ENCODE measurements at regions not wholly inside any gene's neighbourhood (a gene's known extent, or its start where the extent isn't known, plus 50 kb on each side); places are given as distances from the start of the nearest gene placed in this dataset.

DNA sequence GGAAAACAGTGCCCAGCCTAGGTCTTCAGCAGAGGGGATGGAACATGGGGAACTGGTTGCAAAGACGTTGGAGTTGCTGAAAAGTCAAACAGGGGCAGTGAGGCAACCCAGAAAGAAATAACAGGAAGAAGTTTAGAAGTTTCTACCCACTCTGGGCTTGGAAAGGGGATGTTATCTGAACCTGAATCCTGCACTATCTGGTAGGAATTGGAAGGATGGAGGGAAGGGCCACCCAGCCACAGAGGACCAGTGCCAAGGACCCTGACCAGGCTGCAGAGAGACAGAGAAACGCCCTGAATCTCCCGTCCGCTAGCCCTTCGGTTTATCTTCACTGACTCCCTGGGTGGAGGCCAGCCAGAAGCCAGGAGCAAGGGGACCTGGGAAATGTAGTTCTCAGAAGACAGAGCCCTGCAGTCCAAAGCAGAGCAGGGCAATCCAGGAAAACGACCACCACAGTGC is 217.3 kb upstream of the RREB1 start:
- Histone ChIP-seq H3K9ac (ENCODE audit: insufficient read depth, low read length, poor library complexity, severe bottlenecking) (peak overlapping the region; percentile 30), H4K20me1 (ENCODE audit: insufficient read depth, low read length) (no peaks in the 10 kb centered on the region), H3K27ac (ENCODE audit: low read depth in 1 of 2, low read length in 2 of 2) (peak overlapping the region; percentile 65 to 81), H3K4me2 (replicated peaks; ENCODE audit: extremely low read depth, low read length, poor library complexity, severe bottlenecking) (peak overlapping the region; percentile 67), H3K4me3 (replicated peaks in 1 of 3; ENCODE audit: low read depth in 2 of 3, low read length in 3 of 3) (peak overlapping the region in 1 of 3 experiments; percentile 57), H3K27me3 (ENCODE audit: control insufficient read depth in 2 of 2, insufficient read depth in 2 of 2, low read length in 2 of 2) (no peaks in the 10 kb centered on the region), H3K79me2 (ENCODE audit: insufficient read depth, low read length) (peaks cover 38% of the 10 kb centered on the region), H3K36me3 (replicated peaks in 1 of 2; ENCODE audit: control insufficient read depth in 1 of 2, insufficient read depth in 2 of 2, low read length in 2 of 2) (no peaks in the 10 kb centered on the region), H3K9me3 (replicated peaks in 1 of 2; ENCODE audit: control insufficient read depth in 1 of 2, insufficient read depth in 1 of 2, low read length in 2 of 2) (no peaks in the 10 kb centered on the region), H3K4me1 (ENCODE audit: control insufficient read depth in 1 of 2, insufficient read depth in 2 of 2, low read length in 2 of 2) (peaks cover 66 to 78% of the 10 kb centered on the region in 2 donors), H2AFZ (ENCODE audit: insufficient read depth, low read depth, low read length, poor library complexity, severe bottlenecking) (peak overlapping the region; percentile 68)
- intact Hi-C loops (cut with micrococcal nuclease), result loop anchor here in 1 of 2 donors (5.0 kb wide), 2 partner anchors 33 to 37 kb away; no protein-coding TSS in a partner anchor
- 20% methylated on average over 5 of the region's 6 CpGs for WGBS (ENCODE audit: insufficient coverage)
- Mint-ChIP-seq H3K9me3 (peaks cover 0 to 2% (median 0%) of the 10 kb centered on the region in 7 donors), H3K27me3 (ENCODE audit: low read depth in 3 of 3) (peaks cover 0 to 1% (median 0%) of the 10 kb centered on the region in 3 donors), H3K36me3 (peaks cover 5% of the 10 kb centered on the region in 2 donors), H3K27ac (peak overlapping the region; percentile 85 to 97 (median 92)), H3K4me3 (peak overlapping the region; percentile 56 to 81), H3K4me1 (peaks cover 69% of the 10 kb centered on the region)
- no peak for TF ChIP-seq CTCF (IDR thresholded peaks at IDR 0.05)
- DNase-seq, result peak in 2 of 3 donors; percentile 45 to 66

DNA sequence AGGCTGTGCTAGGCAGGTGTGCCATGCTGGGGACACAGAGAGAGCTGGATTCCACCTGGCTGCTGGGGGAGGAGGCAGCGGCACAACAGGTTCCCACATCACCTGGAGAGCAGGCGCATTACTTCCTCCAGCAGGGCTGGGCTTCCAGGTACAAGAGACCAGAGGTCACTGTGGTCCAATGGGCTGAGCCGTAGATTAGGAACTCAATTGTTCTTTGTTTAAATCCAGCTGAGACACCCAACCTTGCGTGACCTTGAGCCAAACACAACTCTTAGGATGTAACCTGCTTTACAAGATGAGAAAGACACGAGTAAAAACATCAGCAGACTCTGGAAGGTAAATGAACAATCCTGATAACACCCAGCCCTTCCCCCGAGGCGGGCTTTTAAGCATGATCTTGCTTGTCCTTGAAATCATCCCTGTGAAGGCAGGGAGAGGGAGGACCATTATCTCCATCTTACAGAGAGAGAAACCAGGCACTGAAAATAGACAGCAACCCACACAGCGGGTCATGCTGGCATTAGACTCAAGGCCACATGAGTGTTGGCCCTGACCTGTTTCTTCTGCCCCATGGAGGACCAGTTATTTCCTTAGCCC is 216.5 kb upstream of the RREB1 start:
- H3K36me3 Mint-ChIP-seq, result peaks cover 3 to 5% of the 10 kb centered on the region in 2 donors
- peak overlapping the region; percentile 67 for H3K4me2 ChIP-seq (replicated peaks; ENCODE audit: extremely low read depth, low read length, poor library complexity, severe bottlenecking)
- H3K36me3 ChIP-seq (replicated peaks in 1 of 2; ENCODE audit: control insufficient read depth in 1 of 2, insufficient read depth in 2 of 2, low read length in 2 of 2), result no peaks in the 10 kb centered on the region
- H2AFZ ChIP-seq (ENCODE audit: insufficient read depth, low read depth, low read length, poor library complexity, severe bottlenecking), result no peak overlapping the region
- H4K20me1 ChIP-seq (ENCODE audit: insufficient read depth, low read length), result no peaks in the 10 kb centered on the region
- DNase-seq, result no peak
- no peak overlapping the region for H3K4me3 Mint-ChIP-seq
- peak overlapping the region; percentile 65 to 81 for H3K27ac ChIP-seq (ENCODE audit: low read depth in 1 of 2, low read length in 2 of 2)
- peaks cover 32% of the 10 kb centered on the region for H3K79me2 ChIP-seq (ENCODE audit: insufficient read depth, low read length)
- TF ChIP-seq CTCF (IDR thresholded peaks at IDR 0.05), result no peak
- H3K9me3 ChIP-seq (replicated peaks in 1 of 2; ENCODE audit: control insufficient read depth in 1 of 2, insufficient read depth in 1 of 2, low read length in 2 of 2), result no peaks in the 10 kb centered on the region
- peak overlapping the region; percentile 81 to 97 (median 89) for H3K27ac Mint-ChIP-seq
- WGBS (ENCODE audit: insufficient coverage), result 95% methylated on average over 5 of the region's 8 CpGs
- intact Hi-C loops (cut with micrococcal nuclease), result loop anchor here in 1 of 2 donors (5.0 kb wide), 2 partner anchors 34 to 36 kb away; no protein-coding TSS in a partner anchor
- H3K9me3 Mint-ChIP-seq, result peaks cover 0 to 3% (median 2%) of the 10 kb centered on the region in 7 donors
- H3K4me3 ChIP-seq (replicated peaks in 1 of 3; ENCODE audit: low read depth in 2 of 3, low read length in 3 of 3), result no peak overlapping the region
- H3K9ac ChIP-seq (ENCODE audit: insufficient read depth, low read length, poor library complexity, severe bottlenecking), result no peak overlapping the region
- peaks cover 0 to 1% (median 0%) of the 10 kb centered on the region in 3 donors for H3K27me3 Mint-ChIP-seq (ENCODE audit: low read depth in 3 of 3)
- no peaks in the 10 kb centered on the region for H3K27me3 ChIP-seq (ENCODE audit: control insufficient read depth in 2 of 2, insufficient read depth in 2 of 2, low read length in 2 of 2)
- peaks cover 61% of the 10 kb centered on the region for H3K4me1 Mint-ChIP-seq
- H3K4me1 ChIP-seq (ENCODE audit: control insufficient read depth in 1 of 2, insufficient read depth in 2 of 2, low read length in 2 of 2), result peaks cover 58 to 70% of the 10 kb centered on the region in 2 donors

Data from CD14-positive monocyte (primary cell).